ENCODE measurements at regions not wholly inside any gene's neighbourhood (a gene's known extent, or its start where the extent isn't known, plus 50 kb on each side); places are given as distances from the start of the nearest gene placed in this dataset.
"Not testable (repeated sequence)": the region's sequence is repeated elsewhere in the genome, so short reads cannot be mapped to it uniquely, and the experiment has no call there.

GRCh38 chr9:75197561-75197960, 109.2 kb downstream of the OSTF1 start:
- DNase-seq, result no peak

- DNase-seq, result no peak
Observed at GRCh38 chr9:75198436-75198835, 110.1 kb downstream of the OSTF1 start.

- peak; percentile 29 for DNase-seq
Observed at GRCh38 chr9:75200892-75201470, 112.7 kb downstream of the OSTF1 start.

GRCh38 chr9:75201480-75202209, 113.3 kb downstream of the OSTF1 start:
- no peak for DNase-seq

GRCh38 chr9:75207997-75208396, 119.7 kb downstream of the OSTF1 start:
- not testable (repeated sequence) for DNase-seq

GRCh38 chr9:75210215-75210614, 121.9 kb downstream of the OSTF1 start:
- DNase-seq, result no peak

- DNase-seq, result no peak
Observed at GRCh38 chr9:75213765-75214164, 125.5 kb downstream of the OSTF1 start.

GRCh38 chr9:75226403-75227139, 138.3 kb downstream of the OSTF1 start:
- DNase-seq, result no peak

GRCh38 chr9:75228893-75229292, 140.6 kb downstream of the OSTF1 start:
- no peak for DNase-seq

- DNase-seq, result no peak
Observed at GRCh38 chr9:75229605-75230332, 141.5 kb downstream of the OSTF1 start.

- no peak for DNase-seq
Observed at GRCh38 chr9:75230469-75230868, 142.2 kb downstream of the OSTF1 start.

- DNase-seq, result no peak
Observed at GRCh38 chr9:75231167-75231566, 142.9 kb downstream of the OSTF1 start.

- no peak for DNase-seq
Observed at GRCh38 chr9:75233011-75233410, 144.7 kb downstream of the OSTF1 start.

- no peak for DNase-seq
Observed at GRCh38 chr9:75235632-75236031, 147.3 kb downstream of the OSTF1 start.

- DNase-seq, result peak; percentile 20
Observed at GRCh38 chr9:75238311-75238976, 150.1 kb downstream of the OSTF1 start.

GRCh38 chr9:75239176-75239575, 150.9 kb downstream of the OSTF1 start:
- no peak for DNase-seq

GRCh38 chr9:75242426-75242825, 154.1 kb downstream of the OSTF1 start:
- DNase-seq, result no peak

GRCh38 chr9:75246949-75247348, 158.6 kb downstream of the OSTF1 start:
- no peak for DNase-seq

- DNase-seq, result peak; percentile 36
Observed at GRCh38 chr9:75265525-75265972, 177.2 kb downstream of the OSTF1 start.

- DNase-seq, result no peak
Observed at GRCh38 chr9:75269197-75269596, 180.9 kb downstream of the OSTF1 start.

GRCh38 chr9:75273055-75273454, 184.7 kb downstream of the OSTF1 start:
- not testable (repeated sequence) for DNase-seq

GRCh38 chr9:75274781-75275180, 186.5 kb downstream of the OSTF1 start:
- DNase-seq, result no peak

GRCh38 chr9:75282047-75282446, 193.7 kb downstream of the OSTF1 start:
- DNase-seq, result no peak
